Esophagus muscularis mucosa (tissue), 4 donors: ENCODE measurements at regions not wholly inside any gene's neighbourhood (a gene's known extent, or its start where the extent isn't known, plus 50 kb on each side); places are given as distances from the start of the nearest gene placed in this dataset.

Source experiments
- CTCF ChIP-seq, 3 experiments: fragments of 200-600 bp in 2 of 3; fragments of 450-650 bp in 1 of 3; sonication (generic) in 2 of 3; IDR thresholded peaks; one replicate each; pipeline ENCODE4 v1.5.1; 2017 to 2019; ENCODE audit warnings: antibody characterized with exemption in 3 of 3, mild to moderate bottlenecking in 2 of 3, moderate library complexity in 1 of 3
- EP300 ChIP-seq: sonication (generic); formaldehyde crosslinking; IDR thresholded peaks from one replicate; pipeline ENCODE4 v1.6.1; 2017; ENCODE audit warnings: antibody characterized with exemption
- POLR2A ChIP-seq: fragments of 450-650 bp; IDR thresholded peaks from one replicate; pipeline ENCODE4 v1.6.1; 2017; ENCODE audit warnings: antibody characterized with exemption, moderate library complexity, mild to moderate bottlenecking, low read depth

- no peak for TF ChIP-seq CTCF (IDR thresholded peaks at IDR 0.05)
- no peak for TF ChIP-seq EP300
- no peak for TF ChIP-seq POLR2A
Measured at GRCh38 chr2:145994910-145995309, 1475.0 kb upstream of the ZEB2 start.
